Keratinocyte (primary cell): ENCODE measurements at regions not wholly inside any gene's neighbourhood (a gene's known extent, or its start where the extent isn't known, plus 50 kb on each side); places are given as distances from the start of the nearest gene placed in this dataset.

Experiments used
- DNase-seq: peaks from one replicate; pipeline ENCODE4 v3.0.0-alpha.2; 2011; ENCODE audit warnings: low read depth, missing footprints, low spot score
- FAIRE-seq: peaks from 2 replicates; lab custom pipeline; 2011; peaks lifted over from hg19 to GRCh38; lab: Jason Lieb, UNC
- H2AFZ ChIP-seq: 2 replicates; pipeline ENCODE4 v1.6.0; 2012; ENCODE audit warnings: low read length, control low read depth, inconsistent platforms; ENCODE audit not compliant: control insufficient read depth
- H3K27ac ChIP-seq: 2 replicates; pipeline ENCODE4 v1.5.1; 2011; ENCODE audit warnings: low read length; ENCODE audit not compliant: control insufficient read depth, insufficient read depth
- H3K27me3 ChIP-seq: 3 replicates; pipeline ENCODE4 v1.6.0; 2011; ENCODE audit warnings: low read length; ENCODE audit not compliant: control insufficient read depth, insufficient read depth; ENCODE audit errors: extremely low read depth
- H3K36me3 ChIP-seq, 2 experiments: 2 replicates in 1 of 2; 3 replicates in 1 of 2; pipeline ENCODE4 v1.5.1; 2011; ENCODE audit warnings: low read length in 2 of 2, mild to moderate bottlenecking in 1 of 2; ENCODE audit not compliant: control insufficient read depth in 2 of 2, insufficient read depth in 2 of 2; ENCODE audit errors: extremely low read depth in 1 of 2
- H3K4me1 ChIP-seq: 3 replicates; pipeline ENCODE4 v1.5.1; 2011; ENCODE audit warnings: low read length; ENCODE audit not compliant: control insufficient read depth, insufficient read depth; ENCODE audit errors: extremely low read depth
- H3K4me2 ChIP-seq: 3 replicates; pipeline ENCODE4 v1.6.0; 2011; ENCODE audit warnings: low read depth, low read length; ENCODE audit not compliant: control insufficient read depth, insufficient read depth; ENCODE audit errors: extremely low read depth
- H3K4me3 ChIP-seq, 3 experiments: fragments of 200-600 bp in 1 of 3; sonication (generic) in 1 of 3; 2 replicates in 2 of 3; 3 replicates in 1 of 3; pipeline ENCODE4 v1.5.1; 2011 to 2016; ENCODE audit warnings: low read length in 3 of 3, mild to moderate bottlenecking in 3 of 3, control low read depth in 2 of 3, inconsistent platforms in 1 of 3, low read depth in 1 of 3, mixed read lengths in 1 of 3, mixed run types in 1 of 3, moderate library complexity in 1 of 3; ENCODE audit not compliant: control insufficient read depth in 2 of 3, insufficient read depth in 2 of 3; ENCODE audit errors: extremely low read depth in 1 of 3
- H3K79me2 ChIP-seq: 2 replicates; pipeline ENCODE4 v1.6.0; 2012; ENCODE audit warnings: low read length; ENCODE audit not compliant: control insufficient read depth, insufficient read depth
- H3K9ac ChIP-seq: 3 replicates; pipeline ENCODE4 v1.6.0; 2011; ENCODE audit warnings: low read length; ENCODE audit not compliant: control insufficient read depth, insufficient read depth; ENCODE audit errors: extremely low read depth
- H3K9me1 ChIP-seq: 3 replicates; pipeline ENCODE4 v1.6.0; 2011; ENCODE audit warnings: low read length; ENCODE audit not compliant: control insufficient read depth, insufficient read depth; ENCODE audit errors: extremely low read depth
- H3K9me3 ChIP-seq: 2 replicates; pipeline ENCODE4 v1.5.1; 2012; ENCODE audit warnings: low read depth, low read length; ENCODE audit not compliant: control insufficient read depth
- H4K20me1 ChIP-seq: 3 replicates; pipeline ENCODE4 v1.6.0; 2011; ENCODE audit warnings: low read length; ENCODE audit not compliant: control insufficient read depth, insufficient read depth; ENCODE audit errors: extremely low read depth
- EZH2 ChIP-seq: IDR thresholded peaks from one replicate; pipeline ENCODE4 v1.6.1; 2012; ENCODE audit warnings: inconsistent platforms, mild to moderate bottlenecking, low read length, moderate library complexity
- dilution Hi-C: fragments of 300-500 bp; cut with MboI; formaldehyde crosslinking; loops from one replicate; pipeline ENCODE4 v1.7.0; 2020; ENCODE audit warnings: low sequenced_read_pairs; ENCODE audit not compliant: extremely low pct_ligation_motif_present
- TF ChIP-seq, protein P1 (sequence below), 3 experiments: IDR thresholded peaks in 1 of 3; conservative IDR thresholded peaks in 1 of 3; optimal IDR thresholded peaks in 1 of 3; 2 replicates in 2 of 3; 3 replicates in 1 of 3; pipeline versions ENCODE3 to v1.5.1; 2011; ENCODE audit warnings: low read length in 3 of 3, mild to moderate bottlenecking in 3 of 3, moderate library complexity in 2 of 3, control low read depth in 1 of 3, inconsistent platforms in 1 of 3; ENCODE audit not compliant: insufficient read depth in 2 of 3; ENCODE audit errors: extremely low read depth in 1 of 3

- H3K36me3 ChIP-seq, result no peaks in the 10 kb centered on the region
- DNase-seq (no peak), FAIRE-seq (no peak)
- no peak overlapping the region for H2AFZ ChIP-seq
- no peak overlapping the region for H3K4me2 ChIP-seq
- H4K20me1 ChIP-seq, result no peaks in the 10 kb centered on the region
- no peaks in the 10 kb centered on the region for H3K27me3 ChIP-seq
- dilution Hi-C loops, result no loop called here
- no peak overlapping the region for H3K4me3 ChIP-seq
- no peak overlapping the region for H3K27ac ChIP-seq
- H3K9me3 ChIP-seq, result no peaks in the 10 kb centered on the region
- no peaks in the 10 kb centered on the region for H3K4me1 ChIP-seq
- H3K9me1 ChIP-seq, result no peaks in the 10 kb centered on the region
- no peak for TF ChIP-seq EZH2
- TF ChIP-seq, protein P1, sequence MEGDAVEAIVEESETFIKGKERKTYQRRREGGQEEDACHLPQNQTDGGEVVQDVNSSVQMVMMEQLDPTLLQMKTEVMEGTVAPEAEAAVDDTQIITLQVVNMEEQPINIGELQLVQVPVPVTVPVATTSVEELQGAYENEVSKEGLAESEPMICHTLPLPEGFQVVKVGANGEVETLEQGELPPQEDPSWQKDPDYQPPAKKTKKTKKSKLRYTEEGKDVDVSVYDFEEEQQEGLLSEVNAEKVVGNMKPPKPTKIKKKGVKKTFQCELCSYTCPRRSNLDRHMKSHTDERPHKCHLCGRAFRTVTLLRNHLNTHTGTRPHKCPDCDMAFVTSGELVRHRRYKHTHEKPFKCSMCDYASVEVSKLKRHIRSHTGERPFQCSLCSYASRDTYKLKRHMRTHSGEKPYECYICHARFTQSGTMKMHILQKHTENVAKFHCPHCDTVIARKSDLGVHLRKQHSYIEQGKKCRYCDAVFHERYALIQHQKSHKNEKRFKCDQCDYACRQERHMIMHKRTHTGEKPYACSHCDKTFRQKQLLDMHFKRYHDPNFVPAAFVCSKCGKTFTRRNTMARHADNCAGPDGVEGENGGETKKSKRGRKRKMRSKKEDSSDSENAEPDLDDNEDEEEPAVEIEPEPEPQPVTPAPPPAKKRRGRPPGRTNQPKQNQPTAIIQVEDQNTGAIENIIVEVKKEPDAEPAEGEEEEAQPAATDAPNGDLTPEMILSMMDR (optimal IDR thresholded peaks at IDR 0.05 in 1 of 3, IDR thresholded peaks at IDR 0.05 in 1 of 3, conservative IDR thresholded peaks at IDR 0.05 in 1 of 3; ENCODE audit: extremely low read depth in 1 of 3, insufficient read depth in 2 of 3, low read length in 3 of 3), result no peak
- no peaks in the 10 kb centered on the region for H3K79me2 ChIP-seq
- H3K9ac ChIP-seq, result no peak overlapping the region
Observed at GRCh38 chr3:110318108-110318507, 753.5 kb upstream of the NECTIN3 start.

- no peak for FAIRE-seq
- dilution Hi-C loops, result no loop called here
- H3K27me3 ChIP-seq, result no peaks in the 10 kb centered on the region
Observed at GRCh38 chr3:110323349-110323748, 748.3 kb upstream of the NECTIN3 start.

More at GRCh38 chr3:110323349-110323748, 748.3 kb upstream of the NECTIN3 start:
- TF ChIP-seq EZH2, result no peak
- TF ChIP-seq, protein P1 (optimal IDR thresholded peaks at IDR 0.05 in 1 of 3, IDR thresholded peaks at IDR 0.05 in 1 of 3, conservative IDR thresholded peaks at IDR 0.05 in 1 of 3; ENCODE audit: extremely low read depth in 1 of 3, insufficient read depth in 2 of 3, low read length in 3 of 3), result no peak
- Histone ChIP-seq H3K79me2 (no peaks in the 10 kb centered on the region), H3K4me1 (no peaks in the 10 kb centered on the region), H3K4me2 (no peak overlapping the region), H3K9me1 (no peaks in the 10 kb centered on the region), H4K20me1 (no peaks in the 10 kb centered on the region), H3K4me3 (no peak overlapping the region), H3K27ac (no peak overlapping the region), H3K9ac (no peak overlapping the region), H3K9me3 (no peaks in the 10 kb centered on the region), H2AFZ (no peak overlapping the region), H3K36me3 (no peaks in the 10 kb centered on the region)
- DNase-seq, result no peak
